SU-DHL-6 (cell line): ENCODE measurements at regions not wholly inside any gene's neighbourhood (a gene's known extent, or its start where the extent isn't known, plus 50 kb on each side); places are given as distances from the start of the nearest gene placed in this dataset.

Experiments
- EZH2phosphoT487 ChIP-seq: fragments of 200-600 bp; sonication (generic), shearing (Covaris generic); conservative IDR thresholded peaks from 2 replicates; pipeline ENCODE4 v1.6.1; 2018; ENCODE audit warnings: mild to moderate bottlenecking, antibody characterized with exemption, low read length, moderate library complexity, mixed read lengths
- TF ChIP-seq, protein P1 (sequence below): fragments of 200-600 bp; sonication (generic); IDR thresholded peaks from one replicate; pipeline ENCODE4 v1.5.1; 2017; ENCODE audit warnings: antibody characterized with exemption, mild to moderate bottlenecking, low read length, moderate library complexity; ENCODE audit not compliant: insufficient read depth, poor library complexity, severe bottlenecking

- TF ChIP-seq, protein P1, sequence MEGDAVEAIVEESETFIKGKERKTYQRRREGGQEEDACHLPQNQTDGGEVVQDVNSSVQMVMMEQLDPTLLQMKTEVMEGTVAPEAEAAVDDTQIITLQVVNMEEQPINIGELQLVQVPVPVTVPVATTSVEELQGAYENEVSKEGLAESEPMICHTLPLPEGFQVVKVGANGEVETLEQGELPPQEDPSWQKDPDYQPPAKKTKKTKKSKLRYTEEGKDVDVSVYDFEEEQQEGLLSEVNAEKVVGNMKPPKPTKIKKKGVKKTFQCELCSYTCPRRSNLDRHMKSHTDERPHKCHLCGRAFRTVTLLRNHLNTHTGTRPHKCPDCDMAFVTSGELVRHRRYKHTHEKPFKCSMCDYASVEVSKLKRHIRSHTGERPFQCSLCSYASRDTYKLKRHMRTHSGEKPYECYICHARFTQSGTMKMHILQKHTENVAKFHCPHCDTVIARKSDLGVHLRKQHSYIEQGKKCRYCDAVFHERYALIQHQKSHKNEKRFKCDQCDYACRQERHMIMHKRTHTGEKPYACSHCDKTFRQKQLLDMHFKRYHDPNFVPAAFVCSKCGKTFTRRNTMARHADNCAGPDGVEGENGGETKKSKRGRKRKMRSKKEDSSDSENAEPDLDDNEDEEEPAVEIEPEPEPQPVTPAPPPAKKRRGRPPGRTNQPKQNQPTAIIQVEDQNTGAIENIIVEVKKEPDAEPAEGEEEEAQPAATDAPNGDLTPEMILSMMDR = no peak
- no peak for TF ChIP-seq EZH2phosphoT487
Measured at GRCh38 chr3:16103472-16103871, 71.0 kb upstream of the GALNT15 start.
